ENCODE measurements at regions not wholly inside any gene's neighbourhood (a gene's known extent, or its start where the extent isn't known, plus 50 kb on each side); places are given as distances from the start of the nearest gene placed in this dataset.

GRCh38 chr10:57221674-57222073 is 860.6 kb upstream of the ZWINT start:
- 48% methylated on average over 3 of the region's 3 CpGs for WGBS (ENCODE audit: insufficient coverage, insufficient replicate concordance, low lambda C conversion rate, missing lambda C conversion rate)
- H3K36me3 ChIP-seq (ENCODE audit: control insufficient read depth in 2 of 2, insufficient read depth in 2 of 2, low read length in 1 of 2): no peaks in the 10 kb centered on the region
- no peak overlapping the region for H3K4me2 ChIP-seq (ENCODE audit: control insufficient read depth, insufficient read depth)
- SMC1A ChIA-PET (ENCODE audit: uncharacterized antibody, unreplicated experiment): no interaction called here
- in situ Hi-C loops (cut with MboI) (no loop called here), intact Hi-C loops (cut with micrococcal nuclease; ENCODE audit: unreplicated experiment) (no loop called here)
- H3K4me1 ChIP-seq (ENCODE audit: control insufficient read depth, insufficient read depth, low read length): no peaks in the 10 kb centered on the region
- TF ChIP-seq KDM1A (IDR thresholded peaks at IDR 0.05; ENCODE audit: borderline replicate concordance) (no peak), GABPA (IDR thresholded peaks at IDR 0.05; ENCODE audit: low read depth) (no peak)
- H4K20me1 ChIP-seq (ENCODE audit: control insufficient read depth, insufficient read depth): no peaks in the 10 kb centered on the region
- H3K9me3 ChIP-seq (replicated peaks; ENCODE audit: control insufficient read depth, insufficient read depth, low read length): no peaks in the 10 kb centered on the region
- H3K79me2 ChIP-seq (ENCODE audit: control insufficient read depth, insufficient read depth, low read length): no peaks in the 10 kb centered on the region
- POLR2A ChIA-PET: no interaction called here
- H3K9ac ChIP-seq (ENCODE audit: control insufficient read depth, insufficient read depth, low read length): no peak overlapping the region
- CTCF ChIA-PET: no interaction called here
- DNase-seq (ENCODE audit: low read depth, low spot score) (no peak), ATAC-seq (no peak), FAIRE-seq (no peak)
- RAD21 ChIA-PET (ENCODE audit: unreplicated experiment): no interaction called here
- H3K27ac ChIP-seq (ENCODE audit: control insufficient read depth, insufficient read depth): no peak overlapping the region
- BruUV-seq (replicated peaks): no TSS peak
- H2AFZ ChIP-seq (ENCODE audit: control insufficient read depth, low read depth, low read length): no peak overlapping the region
- no peak overlapping the region for H3K4me3 ChIP-seq
- no peaks in the 10 kb centered on the region for H3K27me3 ChIP-seq (replicated peaks in 1 of 2; ENCODE audit: control insufficient read depth in 2 of 2, insufficient read depth in 2 of 2, low read length in 1 of 2)

GRCh38 chr10:57218382-57218781 is 857.3 kb upstream of the ZWINT start:
- CTCF ChIA-PET: no interaction called here
- no peaks in the 10 kb centered on the region for H3K9me3 ChIP-seq (replicated peaks; ENCODE audit: control insufficient read depth, insufficient read depth, low read length)
- no peaks in the 10 kb centered on the region for H3K27me3 ChIP-seq (replicated peaks in 1 of 2; ENCODE audit: control insufficient read depth in 2 of 2, insufficient read depth in 2 of 2, low read length in 1 of 2)
- no peaks in the 10 kb centered on the region for H3K36me3 ChIP-seq (ENCODE audit: control insufficient read depth in 2 of 2, insufficient read depth in 2 of 2, low read length in 1 of 2)
- FAIRE-seq (no peak), ATAC-seq (no peak), DNase-seq (ENCODE audit: low read depth, low spot score) (no peak)
- POLR2A ChIA-PET: no interaction called here
- SMC1A ChIA-PET (ENCODE audit: uncharacterized antibody, unreplicated experiment): interaction anchor here (0.9 kb wide), 1 partner anchor 95 kb away, joined by 3 read pairs; no protein-coding TSS in a partner anchor
- H3K9ac ChIP-seq (ENCODE audit: control insufficient read depth, insufficient read depth, low read length): no peak overlapping the region
- H3K4me2 ChIP-seq (ENCODE audit: control insufficient read depth, insufficient read depth): no peak overlapping the region
- RAD21 ChIA-PET (ENCODE audit: unreplicated experiment): no interaction called here
- no TSS peak for BruUV-seq (replicated peaks)
- no peaks in the 10 kb centered on the region for H3K4me1 ChIP-seq (ENCODE audit: control insufficient read depth, insufficient read depth, low read length)
- intact Hi-C loops (cut with micrococcal nuclease; ENCODE audit: unreplicated experiment): no loop called here
- in situ Hi-C loops (cut with MboI): no loop called here
- no peak overlapping the region for H3K27ac ChIP-seq (ENCODE audit: control insufficient read depth, insufficient read depth)
- no peak overlapping the region for H2AFZ ChIP-seq (ENCODE audit: control insufficient read depth, low read depth, low read length)
- no peaks in the 10 kb centered on the region for H4K20me1 ChIP-seq (ENCODE audit: control insufficient read depth, insufficient read depth)
- no peaks in the 10 kb centered on the region for H3K79me2 ChIP-seq (ENCODE audit: control insufficient read depth, insufficient read depth, low read length)
- no peak overlapping the region for H3K4me3 ChIP-seq
- TF ChIP-seq MTA3 (IDR thresholded peaks at IDR 0.05; ENCODE audit: borderline replicate concordance, low read length) (no peak), CEBPB (IDR thresholded peaks at IDR 0.05; ENCODE audit: borderline replicate concordance in 1 of 2, low read depth in 2 of 2, low read length in 2 of 2) (no peak), CBFB (IDR thresholded peaks at IDR 0.05; ENCODE audit: low read depth) (no peak), ELK1 (IDR thresholded peaks at IDR 0.05; ENCODE audit: low read depth, low read length) (no peak), USF1 (IDR thresholded peaks at IDR 0.05; ENCODE audit: borderline replicate concordance, extremely low read length, insufficient read depth, low read depth, low read length) (no peak), NR2C1 (IDR thresholded peaks at IDR 0.05) (no peak), POLR2A (IDR thresholded peaks at IDR 0.05; ENCODE audit: low read depth, low read length) (no peak), SMARCA5 (IDR thresholded peaks at IDR 0.05) (no peak), CHD1 (IDR thresholded peaks at IDR 0.05; ENCODE audit: low read depth, low read length) (no peak), TCF12 (IDR thresholded peaks at IDR 0.05; ENCODE audit: low read depth, low read length) (no peak), NKRF (conservative IDR thresholded peaks at IDR 0.05) (no peak), BMI1 (IDR thresholded peaks at IDR 0.05; ENCODE audit: borderline replicate concordance) (no peak), KAT2A (conservative IDR thresholded peaks at IDR 0.05; ENCODE audit: control insufficient read depth, low read depth, low read length) (no peak)

Data from GM12878 (cell line).